Progenitor cell of endocrine pancreas (in vitro differentiated cells): ENCODE measurements at regions not wholly inside any gene's neighbourhood (a gene's known extent, or its start where the extent isn't known, plus 50 kb on each side); places are given as distances from the start of the nearest gene placed in this dataset.

Experiments used
- DNase-seq: peaks from one replicate; pipeline ENCODE4 v3.0.0; 2021; ENCODE audit warnings: low spot score; ENCODE audit not compliant: unreplicated experiment
- H3K27ac Mint-ChIP-seq: 2 replicates; pipeline ENCODE4 v1.8.0; 2021; ENCODE audit warnings: mild to moderate bottlenecking, moderate library complexity, mixed read lengths
- H3K27me3 Mint-ChIP-seq: 2 replicates; pipeline ENCODE4 v1.8.0; 2021; ENCODE audit warnings: mixed read lengths
- H3K36me3 Mint-ChIP-seq: 2 replicates; pipeline ENCODE4 v1.8.0; 2022; ENCODE audit warnings: mixed read lengths; ENCODE audit not compliant: insufficient read depth
- H3K4me1 Mint-ChIP-seq: 2 replicates; pipeline ENCODE4 v1.8.0; 2021; ENCODE audit warnings: low read depth, mixed read lengths
- H3K4me3 Mint-ChIP-seq: 2 replicates; pipeline ENCODE4 v1.8.0; 2021; ENCODE audit warnings: low read depth, mild to moderate bottlenecking, moderate library complexity, mixed read lengths
- H3K9me3 Mint-ChIP-seq: 2 replicates; pipeline ENCODE4 v1.8.0; 2021; ENCODE audit warnings: low read depth, mixed read lengths
- CTCF ChIP-seq: fragments of 200-600 bp; sonication (generic); IDR thresholded peaks from one replicate; pipeline ENCODE4 v1.5.0; 2021; ENCODE audit warnings: antibody characterized with exemption, mild to moderate bottlenecking; ENCODE audit not compliant: unreplicated experiment

- H3K4me1 Mint-ChIP-seq, result no peaks in the 10 kb centered on the region
- H3K36me3 Mint-ChIP-seq, result no peaks in the 10 kb centered on the region
- no peak for TF ChIP-seq CTCF
- peaks cover 6% of the 10 kb centered on the region for H3K9me3 Mint-ChIP-seq
- DNase-seq, result no peak
- H3K27ac Mint-ChIP-seq, result no peak overlapping the region
- H3K4me3 Mint-ChIP-seq, result no peak overlapping the region
- peaks cover 13% of the 10 kb centered on the region for H3K27me3 Mint-ChIP-seq
Observed at GRCh38 chr3:194979173-194979572, 291.8 kb downstream of the XXYLT1 start.

GRCh38 chr3:194982472-194982871, 288.5 kb downstream of the XXYLT1 start:
- no peak overlapping the region for H3K4me3 Mint-ChIP-seq
- peaks cover 6% of the 10 kb centered on the region for H3K9me3 Mint-ChIP-seq
- H3K27ac Mint-ChIP-seq, result no peak overlapping the region
- H3K36me3 Mint-ChIP-seq, result no peaks in the 10 kb centered on the region
- H3K4me1 Mint-ChIP-seq, result no peaks in the 10 kb centered on the region
- peaks cover 21% of the 10 kb centered on the region for H3K27me3 Mint-ChIP-seq
- TF ChIP-seq CTCF, result no peak
- DNase-seq, result no peak

- no peak for DNase-seq
- Mint-ChIP-seq H3K9me3 (peaks cover 6% of the 10 kb centered on the region), H3K27ac (no peak overlapping the region), H3K36me3 (no peaks in the 10 kb centered on the region), H3K4me3 (no peak overlapping the region), H3K27me3 (peaks cover 19% of the 10 kb centered on the region), H3K4me1 (no peaks in the 10 kb centered on the region)
- TF ChIP-seq CTCF, result no peak
Observed at GRCh38 chr3:194983121-194983520, 287.8 kb downstream of the XXYLT1 start.

- no peaks in the 10 kb centered on the region for H3K36me3 Mint-ChIP-seq
- no peak for TF ChIP-seq CTCF
- no peaks in the 10 kb centered on the region for H3K4me1 Mint-ChIP-seq
- H3K9me3 Mint-ChIP-seq, result peaks cover 6% of the 10 kb centered on the region
- no peak for DNase-seq
- no peak overlapping the region for H3K27ac Mint-ChIP-seq
- no peak overlapping the region for H3K4me3 Mint-ChIP-seq
- peaks cover 17% of the 10 kb centered on the region for H3K27me3 Mint-ChIP-seq
Observed at GRCh38 chr3:194983620-194984019, 287.3 kb downstream of the XXYLT1 start.

GRCh38 chr3:194984066-194984465, 286.9 kb downstream of the XXYLT1 start:
- Mint-ChIP-seq H3K9me3 (peaks cover 6% of the 10 kb centered on the region), H3K27ac (no peak overlapping the region), H3K36me3 (no peaks in the 10 kb centered on the region), H3K4me3 (no peak overlapping the region), H3K27me3 (peaks cover 17% of the 10 kb centered on the region), H3K4me1 (no peaks in the 10 kb centered on the region)
- DNase-seq, result no peak
- TF ChIP-seq CTCF, result no peak
